ENCODE measurements at regions not wholly inside any gene's neighbourhood (a gene's known extent, or its start where the extent isn't known, plus 50 kb on each side); places are given as distances from the start of the nearest gene placed in this dataset.

GRCh38 chr2:160590664-160591063 lies 97.1 kb upstream of the RBMS1 start:
- TF ChIP-seq TCF7L2 (IDR thresholded peaks at IDR 0.05; ENCODE audit: low read depth, low read length) (no peak), CTCF (IDR thresholded peaks at IDR 0.05) (no peak), SIN3A (IDR thresholded peaks at IDR 0.05; ENCODE audit: borderline replicate concordance, insufficient read depth, low read depth, low read length) (no peak), REST (IDR thresholded peaks at IDR 0.05; ENCODE audit: insufficient read depth in 1 of 2, low read depth in 2 of 2, low read length in 1 of 2) (no peak), POLR2AphosphoS5 (IDR thresholded peaks at IDR 0.05; ENCODE audit: low read depth, low read length) (no peak)
- ChIA-PET POLR2A (no interaction called here), CTCF (no interaction called here)

GRCh38 chr2:160592401-160592800 lies 98.8 kb upstream of the RBMS1 start:
- ATAC-seq, result no peak
- ChIA-PET CTCF (no interaction called here), POLR2A (no interaction called here)
- Histone ChIP-seq H3K27ac (ENCODE audit: low read length) (no peak overlapping the region), H3K27me3 (ENCODE audit: control insufficient read depth, insufficient read depth, low read length) (no peaks in the 10 kb centered on the region), H3K9me3 (ENCODE audit: control insufficient read depth, insufficient read depth, low read depth, low read length) (peaks cover 6% of the 10 kb centered on the region; the same call in 1 of the 2 replicates), H3K36me3 (ENCODE audit: control insufficient read depth, insufficient read depth, low read length) (no peaks in the 10 kb centered on the region), H3K4me3 (ENCODE audit: low read depth in 2 of 2, low read length in 2 of 2) (no peak overlapping the region), H3K4me1 (ENCODE audit: control insufficient read depth, insufficient read depth, low read length) (no peaks in the 10 kb centered on the region)
- in situ Hi-C loops (cut with HindIII; ENCODE audit: low pct_unique_long_range_greater_than_20kb, low sequenced_read_pairs) (no loop called here), intact Hi-C loops (cut with micrococcal nuclease; ENCODE audit: unreplicated experiment) (no loop called here)
- TF ChIP-seq TCF7L2 (IDR thresholded peaks at IDR 0.05; ENCODE audit: low read depth, low read length) (no peak), POLR2AphosphoS5 (IDR thresholded peaks at IDR 0.05; ENCODE audit: low read depth, low read length) (no peak), SIN3A (IDR thresholded peaks at IDR 0.05; ENCODE audit: borderline replicate concordance, insufficient read depth, low read depth, low read length) (no peak), CTCF (IDR thresholded peaks at IDR 0.05) (no peak)
- no TSS peak for BruUV-seq (replicated peaks)
- no peak for DNase-seq (ENCODE audit: low read depth, low spot score)

More at GRCh38 chr2:160590664-160591063, 97.1 kb upstream of the RBMS1 start:
- in situ Hi-C loops (cut with HindIII; ENCODE audit: low pct_unique_long_range_greater_than_20kb, low sequenced_read_pairs), result no loop called here
- no peak overlapping the region for H3K27ac ChIP-seq (ENCODE audit: low read length)
- DNase-seq (ENCODE audit: low read depth, low spot score) (no peak), ATAC-seq (no peak)
- H3K36me3 ChIP-seq (ENCODE audit: control insufficient read depth, insufficient read depth, low read length), result no peaks in the 10 kb centered on the region
- intact Hi-C loops (cut with micrococcal nuclease; ENCODE audit: unreplicated experiment), result no loop called here
- H3K4me3 ChIP-seq (ENCODE audit: low read depth in 2 of 2, low read length in 2 of 2), result no peak overlapping the region
- no peaks in the 10 kb centered on the region; the same call in 1 of the 2 replicates for H3K27me3 ChIP-seq (ENCODE audit: control insufficient read depth, insufficient read depth, low read length)
- H3K4me1 ChIP-seq (ENCODE audit: control insufficient read depth, insufficient read depth, low read length), result no peaks in the 10 kb centered on the region
- no TSS peak for BruUV-seq (replicated peaks)
- H3K9me3 ChIP-seq (ENCODE audit: control insufficient read depth, insufficient read depth, low read depth, low read length), result peaks cover 6% of the 10 kb centered on the region; the same call in 1 of the 2 replicates

All from Panc1 (cell line).